Keratinocyte (primary cell): ENCODE measurements at regions not wholly inside any gene's neighbourhood (a gene's known extent, or its start where the extent isn't known, plus 50 kb on each side); places are given as distances from the start of the nearest gene placed in this dataset.

Source experiments
- DNase-seq: peaks from one replicate; pipeline ENCODE4 v3.0.0-alpha.2; 2011; ENCODE audit warnings: low read depth, missing footprints, low spot score
- FAIRE-seq: peaks from 2 replicates; lab custom pipeline; 2011; peaks lifted over from hg19 to GRCh38; lab: Jason Lieb, UNC
- H2AFZ ChIP-seq: 2 replicates; pipeline ENCODE4 v1.6.0; 2012; ENCODE audit warnings: low read length, control low read depth, inconsistent platforms; ENCODE audit not compliant: control insufficient read depth
- H3K27ac ChIP-seq: 2 replicates; pipeline ENCODE4 v1.5.1; 2011; ENCODE audit warnings: low read length; ENCODE audit not compliant: control insufficient read depth, insufficient read depth
- H3K27me3 ChIP-seq: 3 replicates; pipeline ENCODE4 v1.6.0; 2011; ENCODE audit warnings: low read length; ENCODE audit not compliant: control insufficient read depth, insufficient read depth; ENCODE audit errors: extremely low read depth
- H3K36me3 ChIP-seq, 2 experiments: 2 replicates in 1 of 2; 3 replicates in 1 of 2; pipeline ENCODE4 v1.5.1; 2011; ENCODE audit warnings: low read length in 2 of 2, mild to moderate bottlenecking in 1 of 2; ENCODE audit not compliant: control insufficient read depth in 2 of 2, insufficient read depth in 2 of 2; ENCODE audit errors: extremely low read depth in 1 of 2
- H3K4me1 ChIP-seq: 3 replicates; pipeline ENCODE4 v1.5.1; 2011; ENCODE audit warnings: low read length; ENCODE audit not compliant: control insufficient read depth, insufficient read depth; ENCODE audit errors: extremely low read depth
- H3K4me2 ChIP-seq: 3 replicates; pipeline ENCODE4 v1.6.0; 2011; ENCODE audit warnings: low read depth, low read length; ENCODE audit not compliant: control insufficient read depth, insufficient read depth; ENCODE audit errors: extremely low read depth
- H3K4me3 ChIP-seq, 3 experiments: fragments of 200-600 bp in 1 of 3; sonication (generic) in 1 of 3; 2 replicates in 2 of 3; 3 replicates in 1 of 3; pipeline ENCODE4 v1.5.1; 2011 to 2016; ENCODE audit warnings: low read length in 3 of 3, mild to moderate bottlenecking in 3 of 3, control low read depth in 2 of 3, inconsistent platforms in 1 of 3, low read depth in 1 of 3, mixed read lengths in 1 of 3, mixed run types in 1 of 3, moderate library complexity in 1 of 3; ENCODE audit not compliant: control insufficient read depth in 2 of 3, insufficient read depth in 2 of 3; ENCODE audit errors: extremely low read depth in 1 of 3
- H3K79me2 ChIP-seq: 2 replicates; pipeline ENCODE4 v1.6.0; 2012; ENCODE audit warnings: low read length; ENCODE audit not compliant: control insufficient read depth, insufficient read depth
- H3K9ac ChIP-seq: 3 replicates; pipeline ENCODE4 v1.6.0; 2011; ENCODE audit warnings: low read length; ENCODE audit not compliant: control insufficient read depth, insufficient read depth; ENCODE audit errors: extremely low read depth
- H3K9me1 ChIP-seq: 3 replicates; pipeline ENCODE4 v1.6.0; 2011; ENCODE audit warnings: low read length; ENCODE audit not compliant: control insufficient read depth, insufficient read depth; ENCODE audit errors: extremely low read depth
- H3K9me3 ChIP-seq: 2 replicates; pipeline ENCODE4 v1.5.1; 2012; ENCODE audit warnings: low read depth, low read length; ENCODE audit not compliant: control insufficient read depth
- H4K20me1 ChIP-seq: 3 replicates; pipeline ENCODE4 v1.6.0; 2011; ENCODE audit warnings: low read length; ENCODE audit not compliant: control insufficient read depth, insufficient read depth; ENCODE audit errors: extremely low read depth
- EZH2 ChIP-seq: IDR thresholded peaks from one replicate; pipeline ENCODE4 v1.6.1; 2012; ENCODE audit warnings: inconsistent platforms, mild to moderate bottlenecking, low read length, moderate library complexity
- dilution Hi-C: fragments of 300-500 bp; cut with MboI; formaldehyde crosslinking; loops from one replicate; pipeline ENCODE4 v1.7.0; 2020; ENCODE audit warnings: low sequenced_read_pairs; ENCODE audit not compliant: extremely low pct_ligation_motif_present
- TF ChIP-seq, protein P1 (sequence below), 3 experiments: IDR thresholded peaks in 1 of 3; conservative IDR thresholded peaks in 1 of 3; optimal IDR thresholded peaks in 1 of 3; 2 replicates in 2 of 3; 3 replicates in 1 of 3; pipeline versions ENCODE3 to v1.5.1; 2011; ENCODE audit warnings: low read length in 3 of 3, mild to moderate bottlenecking in 3 of 3, moderate library complexity in 2 of 3, control low read depth in 1 of 3, inconsistent platforms in 1 of 3; ENCODE audit not compliant: insufficient read depth in 2 of 3; ENCODE audit errors: extremely low read depth in 1 of 3

GRCh38 chr13:37953696-37954095 is 84.1 kb upstream of the TRPC4 start:
- no peaks in the 10 kb centered on the region for H3K9me1 ChIP-seq
- no peak overlapping the region for H3K4me2 ChIP-seq
- H3K27me3 ChIP-seq: no peaks in the 10 kb centered on the region
- no peaks in the 10 kb centered on the region for H4K20me1 ChIP-seq
- no peaks in the 10 kb centered on the region for H3K36me3 ChIP-seq
- FAIRE-seq: no peak
- H3K27ac ChIP-seq: no peak overlapping the region
- H2AFZ ChIP-seq: no peak overlapping the region
- H3K4me3 ChIP-seq: no peak overlapping the region
- dilution Hi-C loops: no loop called here
- H3K4me1 ChIP-seq: peaks cover 16% of the 10 kb centered on the region
- DNase-seq: no peak
- H3K79me2 ChIP-seq: no peaks in the 10 kb centered on the region
- H3K9ac ChIP-seq: no peak overlapping the region
- TF ChIP-seq, protein P1, sequence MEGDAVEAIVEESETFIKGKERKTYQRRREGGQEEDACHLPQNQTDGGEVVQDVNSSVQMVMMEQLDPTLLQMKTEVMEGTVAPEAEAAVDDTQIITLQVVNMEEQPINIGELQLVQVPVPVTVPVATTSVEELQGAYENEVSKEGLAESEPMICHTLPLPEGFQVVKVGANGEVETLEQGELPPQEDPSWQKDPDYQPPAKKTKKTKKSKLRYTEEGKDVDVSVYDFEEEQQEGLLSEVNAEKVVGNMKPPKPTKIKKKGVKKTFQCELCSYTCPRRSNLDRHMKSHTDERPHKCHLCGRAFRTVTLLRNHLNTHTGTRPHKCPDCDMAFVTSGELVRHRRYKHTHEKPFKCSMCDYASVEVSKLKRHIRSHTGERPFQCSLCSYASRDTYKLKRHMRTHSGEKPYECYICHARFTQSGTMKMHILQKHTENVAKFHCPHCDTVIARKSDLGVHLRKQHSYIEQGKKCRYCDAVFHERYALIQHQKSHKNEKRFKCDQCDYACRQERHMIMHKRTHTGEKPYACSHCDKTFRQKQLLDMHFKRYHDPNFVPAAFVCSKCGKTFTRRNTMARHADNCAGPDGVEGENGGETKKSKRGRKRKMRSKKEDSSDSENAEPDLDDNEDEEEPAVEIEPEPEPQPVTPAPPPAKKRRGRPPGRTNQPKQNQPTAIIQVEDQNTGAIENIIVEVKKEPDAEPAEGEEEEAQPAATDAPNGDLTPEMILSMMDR (optimal IDR thresholded peaks at IDR 0.05 in 1 of 3, IDR thresholded peaks at IDR 0.05 in 1 of 3, conservative IDR thresholded peaks at IDR 0.05 in 1 of 3; ENCODE audit: extremely low read depth in 1 of 3, insufficient read depth in 2 of 3, low read length in 3 of 3): no peak
- TF ChIP-seq EZH2: no peak
- H3K9me3 ChIP-seq: no peaks in the 10 kb centered on the region

DNA sequence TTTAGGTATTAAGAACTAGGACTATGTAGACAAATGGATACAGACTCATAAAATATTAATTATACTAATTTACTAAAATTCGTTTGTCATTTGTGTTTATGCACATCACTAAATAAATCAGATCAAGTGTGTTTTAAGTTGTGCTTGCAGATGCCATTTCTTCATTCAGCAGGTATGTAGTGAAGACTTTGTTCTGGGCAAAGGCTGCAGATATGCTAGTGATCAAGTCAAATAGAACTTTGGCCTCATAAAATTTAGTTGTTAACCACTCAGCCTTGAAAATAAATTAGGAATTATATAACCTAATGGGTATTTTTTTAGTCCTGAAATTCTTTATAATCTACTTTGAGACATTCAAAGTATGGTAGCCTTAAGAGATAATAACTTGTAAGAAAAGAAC is 80.4 kb upstream of the TRPC4 start:
- no peak for DNase-seq
- Histone ChIP-seq H4K20me1 (no peaks in the 10 kb centered on the region), H3K4me3 (no peak overlapping the region), H3K4me2 (no peak overlapping the region), H3K27me3 (no peaks in the 10 kb centered on the region), H2AFZ (no peak overlapping the region), H3K79me2 (no peaks in the 10 kb centered on the region), H3K9me1 (no peaks in the 10 kb centered on the region), H3K9me3 (no peaks in the 10 kb centered on the region), H3K9ac (no peak overlapping the region), H3K27ac (no peak overlapping the region), H3K36me3 (no peaks in the 10 kb centered on the region), H3K4me1 (peaks cover 5% of the 10 kb centered on the region)
- TF ChIP-seq, protein P1 (optimal IDR thresholded peaks at IDR 0.05 in 1 of 3, IDR thresholded peaks at IDR 0.05 in 1 of 3, conservative IDR thresholded peaks at IDR 0.05 in 1 of 3; ENCODE audit: extremely low read depth in 1 of 3, insufficient read depth in 2 of 3, low read length in 3 of 3): no peak
- no peak for TF ChIP-seq EZH2
- dilution Hi-C loops: no loop called here
- no peak for FAIRE-seq
